CD14-positive monocyte (primary cell): ENCODE measurements at regions not wholly inside any gene's neighbourhood (a gene's known extent, or its start where the extent isn't known, plus 50 kb on each side); places are given as distances from the start of the nearest gene placed in this dataset.

Experiments used
- DNase-seq, 3 donors: peaks; one replicate each; pipeline ENCODE4 v3.0.0-alpha.2; 2011 to 2022
- H2AFZ ChIP-seq: 2 replicates; pipeline ENCODE4 v1.6.0; 2012; ENCODE audit warnings: mild to moderate bottlenecking, low read depth, low read length, inconsistent platforms; ENCODE audit not compliant: insufficient read depth, poor library complexity, severe bottlenecking
- H3K27ac ChIP-seq, 2 donors: 1 replicate in 1 of 2; 2 replicates in 1 of 2; pipeline ENCODE4 v1.5.1; 2012 to 2013; ENCODE audit warnings: low read length in 2 of 2, control low read depth in 1 of 2, inconsistent platforms in 1 of 2, low read depth in 1 of 2, mild to moderate bottlenecking in 1 of 2
- H3K27me3 ChIP-seq, 2 donors: one replicate each; pipeline versions ENCODE4 v1.6.0 to v1.6.1; 2011 to 2013; ENCODE audit warnings: low read length in 2 of 2; ENCODE audit not compliant: control insufficient read depth in 2 of 2, insufficient read depth in 2 of 2
- H3K36me3 ChIP-seq, 2 donors: replicated peaks in 1 of 2; 1 replicate in 1 of 2; 2 replicates in 1 of 2; pipeline versions ENCODE4 v1.5.1 to v1.6.1; 2012 to 2013; ENCODE audit warnings: low read length in 2 of 2, control low read depth in 1 of 2, inconsistent platforms in 1 of 2, mild to moderate bottlenecking in 1 of 2; ENCODE audit not compliant: insufficient read depth in 2 of 2, control insufficient read depth in 1 of 2
- H3K4me1 ChIP-seq, 2 donors: 1 replicate in 1 of 2; 2 replicates in 1 of 2; pipeline versions ENCODE4 v1.5.1 to v1.6.1; 2012 to 2013; ENCODE audit warnings: low read length in 2 of 2, control low read depth in 1 of 2, inconsistent platforms in 1 of 2, mild to moderate bottlenecking in 1 of 2, moderate library complexity in 1 of 2; ENCODE audit not compliant: insufficient read depth in 2 of 2, control insufficient read depth in 1 of 2
- H3K4me2 ChIP-seq: replicated peaks from 2 replicates; pipeline ENCODE3; 2012; ENCODE audit warnings: low read length, moderate library complexity, mild to moderate bottlenecking; ENCODE audit not compliant: poor library complexity, severe bottlenecking; ENCODE audit errors: extremely low read depth
- H3K4me3 ChIP-seq, 3 experiments: fragments of 200-600 bp in 1 of 3; sonication (generic) in 1 of 3; replicated peaks in 1 of 3; 1 replicate in 2 of 3; 2 replicates in 1 of 3; pipeline ENCODE4 v1.5.1; 2011 to 2013; ENCODE audit warnings: low read length in 3 of 3, mild to moderate bottlenecking in 3 of 3, control low read depth in 2 of 3, low read depth in 2 of 3, inconsistent platforms in 1 of 3, moderate library complexity in 1 of 3
- H3K79me2 ChIP-seq: 2 replicates; pipeline ENCODE4 v1.6.0; 2012; ENCODE audit warnings: mild to moderate bottlenecking, control low read depth, inconsistent platforms, low read length, moderate library complexity; ENCODE audit not compliant: insufficient read depth
- H3K9ac ChIP-seq: 2 replicates; pipeline ENCODE4 v1.6.0; 2017; ENCODE audit warnings: low read length, mild to moderate bottlenecking; ENCODE audit not compliant: insufficient read depth, poor library complexity, severe bottlenecking
- H3K9me3 ChIP-seq, 2 donors: replicated peaks in 1 of 2; 1 replicate in 1 of 2; 2 replicates in 1 of 2; pipeline versions ENCODE4 v1.5.1 to v1.6.1; 2012 to 2013; ENCODE audit warnings: low read length in 2 of 2, control low read depth in 1 of 2; ENCODE audit not compliant: control insufficient read depth in 1 of 2, insufficient read depth in 1 of 2
- H4K20me1 ChIP-seq: 2 replicates; pipeline ENCODE4 v1.6.0; 2012; ENCODE audit warnings: mild to moderate bottlenecking, low read length, control low read depth, moderate library complexity; ENCODE audit not compliant: insufficient read depth
- H3K27ac Mint-ChIP-seq, 7 donors: one replicate each; pipeline ENCODE4 v1.8.0; 2020; ENCODE audit warnings: mild to moderate bottlenecking in 7 of 7, mixed read lengths in 7 of 7, moderate library complexity in 6 of 7, inconsistent platforms in 2 of 7
- H3K27me3 Mint-ChIP-seq, 3 donors: one replicate each; pipeline ENCODE4 v1.8.0; 2021 to 2022; ENCODE audit warnings: low read depth in 3 of 3, mild to moderate bottlenecking in 3 of 3, mixed read lengths in 3 of 3, moderate library complexity in 3 of 3, inconsistent platforms in 1 of 3
- H3K36me3 Mint-ChIP-seq, 2 donors: one replicate each; pipeline ENCODE4 v1.8.0; 2020; ENCODE audit warnings: mixed read lengths in 2 of 2, inconsistent platforms in 1 of 2, mild to moderate bottlenecking in 1 of 2
- H3K4me1 Mint-ChIP-seq: one replicate; pipeline ENCODE4 v1.8.0; 2020; ENCODE audit warnings: mild to moderate bottlenecking, mixed read lengths
- H3K4me3 Mint-ChIP-seq, 2 donors: one replicate each; pipeline ENCODE4 v1.8.0; 2020; ENCODE audit warnings: mild to moderate bottlenecking in 2 of 2, mixed read lengths in 2 of 2, moderate library complexity in 1 of 2
- H3K9me3 Mint-ChIP-seq, 7 donors: one replicate each; pipeline ENCODE4 v1.8.0; 2020 to 2022; ENCODE audit warnings: mixed read lengths in 7 of 7, mild to moderate bottlenecking in 6 of 7, moderate library complexity in 6 of 7, inconsistent platforms in 2 of 7
- CTCF ChIP-seq: fragments of 200-600 bp; IDR thresholded peaks from one replicate; pipeline ENCODE4 v1.8.0; 2022; ENCODE audit warnings: antibody characterized with exemption, mild to moderate bottlenecking
- WGBS: methylation state at CpG from one replicate; pipeline ENCODE4 v1.1.5; 2013; ENCODE audit warnings: missing lambda C conversion rate; ENCODE audit not compliant: insufficient coverage; 5-methylcytosine and 5-hydroxymethylcytosine counted together
- intact Hi-C, 2 donors: fragments of 100-400 bp; cut with micrococcal nuclease; formaldehyde crosslinking; loops; one replicate each; pipeline versions ENCODE4 v1.15.0 to v1.15.1; 2023

GRCh38 chr4:22097596-22097995, 149.0 kb upstream of the KCNIP4 start:
- no peaks in the 10 kb centered on the region for H3K9me3 ChIP-seq
- no peaks in the 10 kb centered on the region for H4K20me1 ChIP-seq
- intact Hi-C loops, result no loop called here

GRCh38 chr4:22094217-22094616, 145.6 kb upstream of the KCNIP4 start:
- peaks cover 0 to 1% (median 0%) of the 10 kb centered on the region in 3 donors for H3K27me3 Mint-ChIP-seq

More at GRCh38 chr4:22097596-22097995, 149.0 kb upstream of the KCNIP4 start:
- Mint-ChIP-seq H3K27ac (no peak overlapping the region), H3K4me3 (no peak overlapping the region), H3K36me3 (no peaks in the 10 kb centered on the region), H3K4me1 (no peaks in the 10 kb centered on the region), H3K27me3 (no peaks in the 10 kb centered on the region), H3K9me3 (peaks cover 0 to 2% (median 0%) of the 10 kb centered on the region in 7 donors)
- WGBS, result no CpG with 5 or more reads among the region's 2 CpGs
- Histone ChIP-seq H3K27ac (no peak overlapping the region), H3K36me3 (no peaks in the 10 kb centered on the region), H3K27me3 (no peaks in the 10 kb centered on the region), H3K4me1 (no peaks in the 10 kb centered on the region), H3K4me3 (no peak overlapping the region), H2AFZ (no peak overlapping the region), H3K79me2 (no peaks in the 10 kb centered on the region), H3K9ac (no peak overlapping the region), H3K4me2 (no peak overlapping the region)
- TF ChIP-seq CTCF, result no peak
- DNase-seq, result no peak

More at GRCh38 chr4:22094217-22094616, 145.6 kb upstream of the KCNIP4 start:
- intact Hi-C loops, result no loop called here
- H3K4me3 ChIP-seq, result no peak overlapping the region
- H4K20me1 ChIP-seq, result no peaks in the 10 kb centered on the region
- H3K27me3 ChIP-seq, result no peaks in the 10 kb centered on the region
- Mint-ChIP-seq H3K4me1 (no peaks in the 10 kb centered on the region), H3K27ac (no peak overlapping the region), H3K9me3 (peaks cover 0 to 2% (median 0%) of the 10 kb centered on the region in 7 donors), H3K4me3 (no peak overlapping the region), H3K36me3 (no peaks in the 10 kb centered on the region)
- H3K9ac ChIP-seq, result no peak overlapping the region
- H3K9me3 ChIP-seq, result no peaks in the 10 kb centered on the region
- no peak overlapping the region for H2AFZ ChIP-seq
- H3K36me3 ChIP-seq, result no peaks in the 10 kb centered on the region
- H3K4me2 ChIP-seq, result no peak overlapping the region
- H3K4me1 ChIP-seq, result no peaks in the 10 kb centered on the region
- no peak for TF ChIP-seq CTCF
- H3K27ac ChIP-seq, result no peak overlapping the region
- DNase-seq, result no peak
- H3K79me2 ChIP-seq, result no peaks in the 10 kb centered on the region
